IPS-NIHi7 (cell line): ENCODE measurements at regions not wholly inside any gene's neighbourhood (a gene's known extent, or its start where the extent isn't known, plus 50 kb on each side); places are given as distances from the start of the nearest gene placed in this dataset.

Experiments used
- DNase-seq: peaks from one replicate; pipeline ENCODE4 v3.0.0; 2012; ENCODE audit warnings: mixed read lengths; ENCODE audit errors: extremely low spot score

- DNase-seq: peak; percentile 12
These were observed 697.6 kb upstream of the CXADR start for GRCh38 chr21:16815243-16815642.

GRCh38 chr21:16821588-16821987 lies 691.3 kb upstream of the CXADR start:
- DNase-seq: no peak

GRCh38 chr21:16829532-16829931 lies 683.3 kb upstream of the CXADR start:
- no peak for DNase-seq

GRCh38 chr21:16832791-16833190 lies 680.1 kb upstream of the CXADR start:
- no peak for DNase-seq

- no peak for DNase-seq
These were observed 678.1 kb upstream of the CXADR start for GRCh38 chr21:16834791-16835190.

GRCh38 chr21:16837321-16837720 lies 675.5 kb upstream of the CXADR start:
- no peak for DNase-seq

GRCh38 chr21:16837721-16838120 lies 675.1 kb upstream of the CXADR start:
- no peak for DNase-seq

GRCh38 chr21:16838331-16838730 lies 674.5 kb upstream of the CXADR start:
- no peak for DNase-seq

GRCh38 chr21:16840538-16840937 lies 672.3 kb upstream of the CXADR start:
- no peak for DNase-seq

GRCh38 chr21:16841975-16842695 lies 670.7 kb upstream of the CXADR start:
- no peak for DNase-seq

GRCh38 chr21:16842696-16843035 lies 670.2 kb upstream of the CXADR start:
- no peak for DNase-seq

- DNase-seq: no peak
These were observed 665.6 kb upstream of the CXADR start for GRCh38 chr21:16847211-16847610.

GRCh38 chr21:16851054-16851453 lies 661.8 kb upstream of the CXADR start:
- no peak for DNase-seq

GRCh38 chr21:16855164-16855667 lies 657.6 kb upstream of the CXADR start:
- no peak for DNase-seq

GRCh38 chr21:16863362-16863905 lies 649.4 kb upstream of the CXADR start:
- DNase-seq: no peak

GRCh38 chr21:16863908-16864307 lies 648.9 kb upstream of the CXADR start:
- DNase-seq: no peak

GRCh38 chr21:16865632-16866031 lies 647.2 kb upstream of the CXADR start:
- DNase-seq: no peak

- DNase-seq: no peak
These were observed 646.0 kb upstream of the CXADR start for GRCh38 chr21:16866851-16867250.

- DNase-seq: no peak
These were observed 642.7 kb upstream of the CXADR start for GRCh38 chr21:16870103-16870502.

GRCh38 chr21:16872616-16873015 lies 640.2 kb upstream of the CXADR start:
- DNase-seq: no peak

GRCh38 chr21:16873176-16873575 lies 639.7 kb upstream of the CXADR start:
- no peak for DNase-seq

- DNase-seq: no peak
These were observed 639.2 kb upstream of the CXADR start for GRCh38 chr21:16873596-16873995.

GRCh38 chr21:16879479-16879878 lies 633.4 kb upstream of the CXADR start:
- DNase-seq: no peak

- no peak for DNase-seq
These were observed 621.0 kb upstream of the CXADR start for GRCh38 chr21:16891821-16892220.
